MM.1S (cell line): ENCODE measurements at regions not wholly inside any gene's neighbourhood (a gene's known extent, or its start where the extent isn't known, plus 50 kb on each side); places are given as distances from the start of the nearest gene placed in this dataset.

Experiments
- DNase-seq: peaks from one replicate; pipeline ENCODE4 v3.0.0-alpha.2; 2015
- H2AFZ ChIP-seq: fragments of 300-600 bp; sonication (generic); 2 replicates; pipeline ENCODE4 v1.6.0; 2016; ENCODE audit warnings: antibody characterized with exemption, low read length
- H3F3A ChIP-seq: fragments of 300-600 bp; sonication (generic); 2 replicates; pipeline ENCODE4 v1.6.1; 2016; ENCODE audit warnings: mild to moderate bottlenecking, antibody characterized with exemption, low read length, moderate library complexity, mixed read lengths; ENCODE audit not compliant: insufficient read depth
- H3K27ac ChIP-seq: fragments of 300-600 bp; sonication (generic); 2 replicates; pipeline ENCODE4 v1.5.1; 2016; ENCODE audit warnings: mild to moderate bottlenecking, low read length
- H3K27me3 ChIP-seq: fragments of 300-600 bp; sonication (generic); replicated peaks from 2 replicates; pipeline ENCODE4 v1.6.0; 2016; ENCODE audit warnings: low read length; ENCODE audit not compliant: insufficient read depth
- H3K36me3 ChIP-seq: fragments of 300-600 bp; sonication (generic); replicated peaks from 2 replicates; pipeline ENCODE4 v1.6.1; 2016; ENCODE audit warnings: mild to moderate bottlenecking, low read length, mixed read lengths; ENCODE audit not compliant: insufficient read depth
- H3K4me1 ChIP-seq: fragments of 300-600 bp; sonication (generic); 2 replicates; pipeline ENCODE4 v1.6.1; 2016; ENCODE audit warnings: low read length, mixed read lengths
- H3K4me2 ChIP-seq: fragments of 300-600 bp; sonication (generic); 2 replicates; pipeline ENCODE4 v1.6.0; 2016; ENCODE audit warnings: low read depth, low read length
- H3K4me3 ChIP-seq: fragments of 300-600 bp; sonication (generic); 2 replicates; pipeline ENCODE4 v1.5.1; 2016; ENCODE audit warnings: low read length, mixed read lengths
- H3K79me2 ChIP-seq: fragments of 300-600 bp; sonication (generic); 2 replicates; pipeline ENCODE4 v1.6.1; 2016; ENCODE audit warnings: mixed run types, low read length, mixed read lengths
- H3K9ac ChIP-seq: fragments of 300-600 bp; sonication (generic); 2 replicates; pipeline ENCODE4 v1.6.1; 2016; ENCODE audit warnings: low read length, mixed read lengths
- H3K9me2 ChIP-seq: fragments of 300-600 bp; sonication (generic); replicated peaks from 2 replicates; pipeline ENCODE4 v1.6.1; 2016; ENCODE audit warnings: mild to moderate bottlenecking, low read length, mixed read lengths; ENCODE audit not compliant: insufficient read depth
- H3K9me3 ChIP-seq: fragments of 300-600 bp; sonication (generic); replicated peaks from 2 replicates; pipeline ENCODE4 v1.6.1; 2016; ENCODE audit warnings: mild to moderate bottlenecking, low read length, mixed read lengths; ENCODE audit not compliant: insufficient read depth
- H4K20me1 ChIP-seq: fragments of 300-600 bp; sonication (generic); 2 replicates; pipeline ENCODE4 v1.6.1; 2016; ENCODE audit warnings: mild to moderate bottlenecking, low read length, moderate library complexity, mixed read lengths; ENCODE audit not compliant: insufficient read depth
- CTCF ChIP-seq: fragments of 300-600 bp; sonication (generic); IDR thresholded peaks from 2 replicates; pipeline ENCODE4 v1.5.1; 2016; ENCODE audit warnings: antibody characterized with exemption, low read length, mixed read lengths
- EZH2 ChIP-seq: fragments of 300-600 bp; sonication (generic); optimal IDR thresholded peaks from 2 replicates; pipeline ENCODE3; 2017; ENCODE audit warnings: low read depth, mild to moderate bottlenecking, antibody characterized with exemption, low read length, mixed read lengths
- EZH2phosphoT487 ChIP-seq: fragments of 300-600 bp; sonication (generic); IDR thresholded peaks from 2 replicates; pipeline ENCODE4 v1.6.1; 2018; ENCODE audit warnings: antibody characterized with exemption, low read length

GRCh38 chr4:140213749-140214148 lies 59.8 kb upstream of the MAML3 start:
- no peak overlapping the region for H3K9ac ChIP-seq
- no peak for DNase-seq
- H2AFZ ChIP-seq, result no peak overlapping the region
- no peaks in the 10 kb centered on the region for H3K9me2 ChIP-seq
- H3K4me3 ChIP-seq, result no peak overlapping the region
- no peak overlapping the region for H3K27ac ChIP-seq
- H3F3A ChIP-seq, result no peaks in the 10 kb centered on the region
- no peaks in the 10 kb centered on the region for H3K27me3 ChIP-seq
- no peaks in the 10 kb centered on the region for H3K79me2 ChIP-seq
- no peaks in the 10 kb centered on the region for H3K36me3 ChIP-seq
- no peaks in the 10 kb centered on the region for H3K9me3 ChIP-seq
- TF ChIP-seq CTCF (no peak), EZH2 (no peak), EZH2phosphoT487 (no peak)
- no peak overlapping the region for H3K4me2 ChIP-seq
- H3K4me1 ChIP-seq, result no peaks in the 10 kb centered on the region
- no peaks in the 10 kb centered on the region for H4K20me1 ChIP-seq

GRCh38 chr4:140213116-140213515 lies 59.1 kb upstream of the MAML3 start:
- no peak overlapping the region for H2AFZ ChIP-seq
- no peak overlapping the region for H3K4me2 ChIP-seq
- H3K4me1 ChIP-seq, result no peaks in the 10 kb centered on the region

GRCh38 chr4:140212646-140213045 lies 58.7 kb upstream of the MAML3 start:
- no peak overlapping the region for H3K9ac ChIP-seq
- no peaks in the 10 kb centered on the region for H4K20me1 ChIP-seq
- H3K36me3 ChIP-seq, result no peaks in the 10 kb centered on the region
- no peak for DNase-seq
- no peaks in the 10 kb centered on the region for H3K27me3 ChIP-seq
- no peaks in the 10 kb centered on the region for H3K4me1 ChIP-seq
- no peaks in the 10 kb centered on the region for H3K9me2 ChIP-seq
- no peaks in the 10 kb centered on the region for H3F3A ChIP-seq
- H3K9me3 ChIP-seq, result no peaks in the 10 kb centered on the region
- H3K4me3 ChIP-seq, result no peak overlapping the region
- no peak for TF ChIP-seq EZH2phosphoT487
- TF ChIP-seq CTCF, result no peak
- no peak for TF ChIP-seq EZH2
- no peak overlapping the region for H2AFZ ChIP-seq
- H3K79me2 ChIP-seq, result no peaks in the 10 kb centered on the region
- no peak overlapping the region for H3K27ac ChIP-seq
- no peak overlapping the region for H3K4me2 ChIP-seq

More at GRCh38 chr4:140213116-140213515, 59.1 kb upstream of the MAML3 start:
- DNase-seq, result no peak
- Histone ChIP-seq H3K27ac (no peak overlapping the region), H3K27me3 (no peaks in the 10 kb centered on the region), H3K4me3 (no peak overlapping the region), H4K20me1 (no peaks in the 10 kb centered on the region), H3K79me2 (no peaks in the 10 kb centered on the region), H3F3A (no peaks in the 10 kb centered on the region), H3K9ac (no peak overlapping the region), H3K9me2 (no peaks in the 10 kb centered on the region), H3K36me3 (no peaks in the 10 kb centered on the region), H3K9me3 (no peaks in the 10 kb centered on the region)
- TF ChIP-seq EZH2phosphoT487 (no peak), EZH2 (no peak), CTCF (no peak)
